Epithelial cell of proximal tubule (primary cell): ENCODE measurements at regions not wholly inside any gene's neighbourhood (a gene's known extent, or its start where the extent isn't known, plus 50 kb on each side); places are given as distances from the start of the nearest gene placed in this dataset.

Source experiments
- DNase-seq: peaks from one replicate; pipeline ENCODE4 v3.0.0-alpha.2; 2011; ENCODE audit warnings: low read depth
- H3K4me3 ChIP-seq: 2 replicates; pipeline ENCODE4 v1.5.1; 2011; ENCODE audit warnings: low read depth, mild to moderate bottlenecking, low read length
- TF ChIP-seq, protein P1 (sequence below): conservative IDR thresholded peaks from 2 replicates; pipeline ENCODE4 v1.5.1; 2012; ENCODE audit warnings: low read depth, mild to moderate bottlenecking, low read length

DNA sequence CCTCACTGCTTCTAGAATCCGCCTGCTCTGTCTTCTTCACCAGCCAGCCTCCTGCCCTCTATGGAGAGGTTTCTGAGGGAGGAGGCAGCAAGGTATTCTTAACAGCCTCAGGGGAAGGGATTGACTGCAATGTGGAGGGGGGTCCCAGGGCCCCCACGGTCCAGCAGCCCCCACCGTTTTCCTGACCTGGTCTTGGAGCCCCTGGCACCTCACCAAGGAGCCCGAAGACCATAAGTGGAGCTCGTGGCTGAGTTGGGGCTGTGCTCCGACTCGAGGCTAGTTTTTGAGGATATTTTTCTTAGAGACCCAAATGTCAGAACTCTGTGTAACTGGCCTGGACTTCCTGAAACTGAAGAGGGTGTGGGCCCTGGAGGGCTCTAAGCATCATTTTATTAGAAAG, 590.0 kb downstream of the BRD1 start:
- H3K4me3 ChIP-seq = no peak overlapping the region
- no peak for DNase-seq
- TF ChIP-seq, protein P1, sequence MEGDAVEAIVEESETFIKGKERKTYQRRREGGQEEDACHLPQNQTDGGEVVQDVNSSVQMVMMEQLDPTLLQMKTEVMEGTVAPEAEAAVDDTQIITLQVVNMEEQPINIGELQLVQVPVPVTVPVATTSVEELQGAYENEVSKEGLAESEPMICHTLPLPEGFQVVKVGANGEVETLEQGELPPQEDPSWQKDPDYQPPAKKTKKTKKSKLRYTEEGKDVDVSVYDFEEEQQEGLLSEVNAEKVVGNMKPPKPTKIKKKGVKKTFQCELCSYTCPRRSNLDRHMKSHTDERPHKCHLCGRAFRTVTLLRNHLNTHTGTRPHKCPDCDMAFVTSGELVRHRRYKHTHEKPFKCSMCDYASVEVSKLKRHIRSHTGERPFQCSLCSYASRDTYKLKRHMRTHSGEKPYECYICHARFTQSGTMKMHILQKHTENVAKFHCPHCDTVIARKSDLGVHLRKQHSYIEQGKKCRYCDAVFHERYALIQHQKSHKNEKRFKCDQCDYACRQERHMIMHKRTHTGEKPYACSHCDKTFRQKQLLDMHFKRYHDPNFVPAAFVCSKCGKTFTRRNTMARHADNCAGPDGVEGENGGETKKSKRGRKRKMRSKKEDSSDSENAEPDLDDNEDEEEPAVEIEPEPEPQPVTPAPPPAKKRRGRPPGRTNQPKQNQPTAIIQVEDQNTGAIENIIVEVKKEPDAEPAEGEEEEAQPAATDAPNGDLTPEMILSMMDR = no peak

DNA sequence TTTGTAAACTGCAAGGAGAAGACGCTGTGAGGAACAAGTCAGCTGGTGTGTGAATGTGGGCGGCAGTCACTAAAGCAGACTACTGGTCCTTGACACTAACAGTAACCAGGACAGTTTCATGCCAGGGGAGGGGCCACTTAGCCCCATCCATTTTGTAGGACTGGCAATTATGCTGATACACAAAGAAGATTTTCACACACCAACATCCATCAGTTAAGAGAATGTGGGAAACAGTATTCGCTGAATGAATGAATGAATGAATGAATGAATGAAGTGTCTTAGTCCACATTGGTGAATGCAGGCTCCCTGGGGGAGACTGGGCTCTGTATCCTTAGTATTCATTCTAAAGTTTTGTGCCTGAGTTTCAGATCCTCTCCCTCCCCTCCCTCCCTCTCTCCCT, 590.4 kb downstream of the BRD1 start:
- TF ChIP-seq, protein P1 = no peak

DNA sequence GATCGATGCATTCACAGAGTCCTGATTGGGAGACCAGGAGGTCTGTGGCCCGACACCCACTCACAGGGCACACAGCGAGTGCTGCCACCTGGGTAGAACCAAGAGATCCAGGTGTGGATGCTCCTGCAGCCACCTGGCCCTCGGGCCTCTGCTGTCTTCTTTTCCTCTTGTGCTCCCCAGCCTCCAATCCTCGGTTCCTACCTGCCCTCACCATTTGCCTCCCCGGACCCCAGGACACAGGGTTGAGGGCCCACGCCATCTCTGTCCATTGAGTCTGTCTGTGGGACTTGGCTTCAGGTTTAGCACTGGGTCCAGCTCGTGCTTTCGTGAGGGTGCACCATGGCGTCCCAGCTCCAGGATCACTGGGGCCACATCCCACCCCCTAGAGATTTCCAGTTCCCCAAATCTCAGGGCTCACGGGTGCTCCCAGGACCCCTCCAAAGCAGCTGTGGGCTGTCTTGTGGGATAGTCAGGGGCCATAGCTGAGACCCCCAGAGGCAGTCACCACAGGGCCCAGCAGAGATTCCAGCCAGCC, 591.1 kb downstream of the BRD1 start:
- no peak overlapping the region for H3K4me3 ChIP-seq
- no peak for DNase-seq
- TF ChIP-seq, protein P1 = no peak

More for the DNA sequence above, 590.4 kb downstream of the BRD1 start:
- DNase-seq = no peak
- no peak overlapping the region for H3K4me3 ChIP-seq

DNA sequence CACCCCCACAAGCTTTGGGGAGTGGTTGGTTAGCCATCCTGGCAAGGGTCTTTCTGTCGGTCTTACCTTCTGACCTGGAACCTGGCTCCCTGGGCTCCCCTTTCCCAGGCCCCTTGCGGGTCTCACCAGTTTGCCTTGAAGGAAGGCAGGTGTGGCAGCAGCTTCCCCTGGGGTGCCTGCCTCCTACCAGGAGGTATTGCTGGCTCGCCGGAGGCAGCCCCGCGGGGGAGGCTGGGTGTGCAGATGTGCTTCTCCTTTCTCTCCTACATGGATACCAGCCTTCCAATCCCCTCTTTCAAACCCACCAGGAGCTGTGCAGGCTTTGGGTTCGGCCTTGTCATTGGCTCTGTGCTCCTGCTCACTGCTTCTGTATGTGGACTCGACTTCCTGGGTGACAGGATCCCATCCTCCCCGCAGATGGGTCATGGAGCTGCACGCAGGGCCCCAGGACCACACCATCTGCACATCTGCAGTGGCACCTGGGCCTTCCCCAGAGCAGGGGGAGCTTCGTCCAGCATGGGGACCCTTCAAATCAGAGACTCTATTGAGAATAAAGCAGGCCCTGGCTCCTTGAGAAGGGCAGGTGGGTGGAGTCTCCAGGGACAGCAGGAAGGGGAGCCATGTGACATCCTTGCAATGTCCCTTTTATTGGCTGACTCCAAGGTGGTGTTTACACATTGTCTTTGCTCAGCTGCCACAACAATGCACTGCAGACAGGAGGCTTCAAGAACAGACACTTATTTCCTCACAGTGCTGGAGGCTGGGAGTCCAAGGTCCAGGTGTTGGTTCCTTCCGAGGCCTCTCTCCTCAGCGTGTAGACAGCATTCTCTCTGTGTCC, 592.0 kb downstream of the BRD1 start:
- DNase-seq = no peak
- TF ChIP-seq, protein P1 = no peak

DNA sequence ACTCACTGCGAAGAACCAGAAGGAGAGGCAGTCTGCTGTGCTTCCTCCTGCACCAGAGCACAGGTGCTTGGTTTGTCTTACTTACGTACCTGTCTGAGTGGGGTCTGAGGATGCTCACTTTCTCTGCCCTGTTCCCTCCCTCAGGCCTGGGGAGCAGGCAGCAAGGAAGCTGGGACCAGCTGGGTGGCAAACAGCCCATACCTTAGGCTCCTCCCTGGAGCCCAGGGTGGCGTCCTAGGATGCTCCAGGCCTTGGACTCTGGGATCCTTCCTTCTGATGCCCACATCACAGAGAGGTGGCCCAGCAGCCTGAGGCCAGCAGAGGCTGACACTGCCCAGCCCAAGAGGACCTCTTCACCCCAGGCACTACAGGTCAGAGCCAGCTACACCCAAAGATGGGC, 593.2 kb downstream of the BRD1 start:
- no peak overlapping the region for H3K4me3 ChIP-seq
- DNase-seq = no peak
- TF ChIP-seq, protein P1 = no peak

More for the DNA sequence above, 592.0 kb downstream of the BRD1 start:
- H3K4me3 ChIP-seq = no peak overlapping the region

DNA sequence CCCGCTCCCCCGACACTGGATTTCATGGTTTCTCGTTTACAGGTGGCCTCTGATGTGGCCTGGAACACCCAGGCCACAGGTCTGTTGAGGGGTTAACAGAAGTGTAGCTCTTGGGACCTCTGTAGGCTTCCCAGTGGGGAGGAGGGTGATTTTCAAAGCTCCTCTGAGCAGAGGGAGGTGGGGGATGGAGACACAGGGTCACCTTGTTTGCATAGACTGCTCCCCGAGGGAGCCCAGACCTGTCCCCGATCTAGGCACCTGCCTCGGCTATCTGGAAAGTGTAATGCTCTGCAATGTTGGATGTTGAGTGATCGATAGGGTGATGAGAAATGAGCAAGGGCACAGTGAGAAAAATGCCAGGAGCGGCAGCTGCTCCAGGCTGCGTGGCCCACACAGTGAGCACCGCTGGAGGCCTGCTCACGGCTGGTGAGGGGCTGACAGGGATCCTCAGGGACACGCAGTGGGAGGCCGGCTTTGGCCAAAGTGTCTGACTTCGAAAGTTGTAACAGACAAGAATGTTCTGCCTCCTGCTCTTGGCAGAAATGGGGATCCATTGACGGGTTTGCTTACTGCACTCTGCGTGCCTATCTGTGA, 594.1 kb downstream of the BRD1 start:
- no peak for DNase-seq
- TF ChIP-seq, protein P1 = no peak
- no peak overlapping the region for H3K4me3 ChIP-seq
